Stimulated activated effector memory CD8-positive, alpha-beta T cell treated with anti-CD3 and anti-CD28 coated beads, Interleukin-12 subunit alpha, Interleukin-12 subunit beta, amount 100 ng/mL, for 72 hours (primary cell): ENCODE measurements at regions not wholly inside any gene's neighbourhood (a gene's known extent, or its start where the extent isn't known, plus 50 kb on each side); places are given as distances from the start of the nearest gene placed in this dataset.

Source experiments
- ATAC-seq: fragments of 150-1000 bp; cut with Tn5 transposase; 2 replicates; pipeline ENCODE4 v1.10.0; 2021
- DNase-seq, 2 donors: peaks; one replicate each; pipeline ENCODE4 v3.0.0; 2021 to 2022; ENCODE audit warnings: low spot score in 2 of 2
- H3K27ac Mint-ChIP-seq: one replicate; pipeline ENCODE4 v1.8.0; 2022; ENCODE audit warnings: mild to moderate bottlenecking, mixed read lengths
- H3K36me3 Mint-ChIP-seq: one replicate; pipeline ENCODE4 v1.8.0; 2022; ENCODE audit warnings: mild to moderate bottlenecking, mixed read lengths
- H3K4me1 Mint-ChIP-seq: one replicate; pipeline ENCODE4 v1.8.0; 2022; ENCODE audit warnings: mixed read lengths
- H3K4me3 Mint-ChIP-seq: one replicate; pipeline ENCODE4 v1.8.0; 2022; ENCODE audit warnings: mild to moderate bottlenecking, mixed read lengths
- H3K9me3 Mint-ChIP-seq: one replicate; pipeline ENCODE4 v1.8.0; 2022; ENCODE audit warnings: mixed read lengths

- Mint-ChIP-seq H3K36me3 (no peaks in the 10 kb centered on the region), H3K9me3 (no peaks in the 10 kb centered on the region), H3K4me1 (no peaks in the 10 kb centered on the region), H3K27ac (no peak overlapping the region), H3K4me3 (no peak overlapping the region)
- ATAC-seq = no peak
- DNase-seq = no peak
Measured at GRCh38 chr1:4975856-4976255, 321.4 kb downstream of the AJAP1 start.

GRCh38 chr1:4974981-4975685, 320.7 kb downstream of the AJAP1 start:
- ATAC-seq (no peak), DNase-seq (no peak)
- Mint-ChIP-seq H3K36me3 (no peaks in the 10 kb centered on the region), H3K9me3 (no peaks in the 10 kb centered on the region), H3K27ac (no peak overlapping the region), H3K4me1 (no peaks in the 10 kb centered on the region), H3K4me3 (no peak overlapping the region)

GRCh38 chr1:4973341-4973740, 318.9 kb downstream of the AJAP1 start:
- no peak overlapping the region for H3K4me3 Mint-ChIP-seq
- H3K9me3 Mint-ChIP-seq = no peaks in the 10 kb centered on the region
- DNase-seq (no peak), ATAC-seq (no peak)
- H3K4me1 Mint-ChIP-seq = no peaks in the 10 kb centered on the region
- H3K36me3 Mint-ChIP-seq = no peaks in the 10 kb centered on the region
- no peak overlapping the region for H3K27ac Mint-ChIP-seq

GRCh38 chr1:4972761-4973320, 318.4 kb downstream of the AJAP1 start:
- no peak for ATAC-seq
- no peak overlapping the region for H3K4me3 Mint-ChIP-seq
- no peak overlapping the region for H3K27ac Mint-ChIP-seq
- no peak for DNase-seq
- H3K4me1 Mint-ChIP-seq = no peaks in the 10 kb centered on the region
- no peaks in the 10 kb centered on the region for H3K9me3 Mint-ChIP-seq
- H3K36me3 Mint-ChIP-seq = no peaks in the 10 kb centered on the region

GRCh38 chr1:4971666-4972065, 317.3 kb downstream of the AJAP1 start:
- H3K4me3 Mint-ChIP-seq = no peak overlapping the region
- H3K36me3 Mint-ChIP-seq = no peaks in the 10 kb centered on the region
- no peak overlapping the region for H3K27ac Mint-ChIP-seq
- H3K9me3 Mint-ChIP-seq = no peaks in the 10 kb centered on the region
- ATAC-seq (peak; percentile 14), DNase-seq (no peak)
- H3K4me1 Mint-ChIP-seq = no peaks in the 10 kb centered on the region

- Mint-ChIP-seq H3K36me3 (no peaks in the 10 kb centered on the region), H3K27ac (no peak overlapping the region), H3K4me1 (no peaks in the 10 kb centered on the region), H3K4me3 (no peak overlapping the region), H3K9me3 (no peaks in the 10 kb centered on the region)
- DNase-seq = no peak
- ATAC-seq = no peak
Measured at GRCh38 chr1:4970532-4970931, 316.1 kb downstream of the AJAP1 start.

- ATAC-seq (no peak), DNase-seq (no peak)
Measured at GRCh38 chr1:4969556-4970129, 315.2 kb downstream of the AJAP1 start.

GRCh38 chr1:4965346-4966075, 311.1 kb downstream of the AJAP1 start:
- Mint-ChIP-seq H3K36me3 (no peaks in the 10 kb centered on the region), H3K9me3 (no peaks in the 10 kb centered on the region), H3K4me3 (no peak overlapping the region), H3K27ac (no peak overlapping the region), H3K4me1 (no peaks in the 10 kb centered on the region)
- DNase-seq (no peak), ATAC-seq (no peak)

More at GRCh38 chr1:4969556-4970129, 315.2 kb downstream of the AJAP1 start:
- Mint-ChIP-seq H3K4me3 (no peak overlapping the region), H3K36me3 (no peaks in the 10 kb centered on the region), H3K4me1 (no peaks in the 10 kb centered on the region), H3K27ac (no peak overlapping the region), H3K9me3 (no peaks in the 10 kb centered on the region)

- no peak overlapping the region for H3K4me3 Mint-ChIP-seq
- H3K36me3 Mint-ChIP-seq = no peaks in the 10 kb centered on the region
- H3K27ac Mint-ChIP-seq = no peak overlapping the region
- DNase-seq (no peak), ATAC-seq (no peak)
- H3K4me1 Mint-ChIP-seq = no peaks in the 10 kb centered on the region
- no peaks in the 10 kb centered on the region for H3K9me3 Mint-ChIP-seq
Measured at GRCh38 chr1:4964634-4965345, 310.4 kb downstream of the AJAP1 start.

- Mint-ChIP-seq H3K27ac (no peak overlapping the region), H3K4me1 (no peaks in the 10 kb centered on the region), H3K36me3 (no peaks in the 10 kb centered on the region), H3K4me3 (no peak overlapping the region), H3K9me3 (no peaks in the 10 kb centered on the region)
- DNase-seq = no peak
- ATAC-seq = no peak
Measured at GRCh38 chr1:4963251-4963650, 308.8 kb downstream of the AJAP1 start.

- Mint-ChIP-seq H3K9me3 (no peaks in the 10 kb centered on the region), H3K27ac (no peak overlapping the region), H3K36me3 (no peaks in the 10 kb centered on the region), H3K4me1 (no peaks in the 10 kb centered on the region), H3K4me3 (no peak overlapping the region)
- DNase-seq = no peak
- ATAC-seq = no peak
Measured at GRCh38 chr1:4962836-4963235, 308.4 kb downstream of the AJAP1 start.

- Mint-ChIP-seq H3K27ac (no peak overlapping the region), H3K4me1 (no peaks in the 10 kb centered on the region), H3K36me3 (no peaks in the 10 kb centered on the region), H3K9me3 (no peaks in the 10 kb centered on the region), H3K4me3 (no peak overlapping the region)
- no peak for DNase-seq
- no peak for ATAC-seq
Measured at GRCh38 chr1:4961935-4962645, 307.7 kb downstream of the AJAP1 start.

- no peaks in the 10 kb centered on the region for H3K4me1 Mint-ChIP-seq
- no peak for ATAC-seq
- DNase-seq = no peak
- H3K9me3 Mint-ChIP-seq = no peaks in the 10 kb centered on the region
- no peak overlapping the region for H3K27ac Mint-ChIP-seq
- H3K4me3 Mint-ChIP-seq = no peak overlapping the region
- no peaks in the 10 kb centered on the region for H3K36me3 Mint-ChIP-seq
Measured at GRCh38 chr1:4960782-4961475, 306.5 kb downstream of the AJAP1 start.

GRCh38 chr1:4960336-4960735, 305.9 kb downstream of the AJAP1 start:
- Mint-ChIP-seq H3K4me3 (no peak overlapping the region), H3K4me1 (no peaks in the 10 kb centered on the region), H3K36me3 (no peaks in the 10 kb centered on the region), H3K27ac (no peak overlapping the region), H3K9me3 (no peaks in the 10 kb centered on the region)
- ATAC-seq (no peak), DNase-seq (no peak)
